K562 (cell line): ENCODE measurements at regions not wholly inside any gene's neighbourhood (a gene's known extent, or its start where the extent isn't known, plus 50 kb on each side); places are given as distances from the start of the nearest gene placed in this dataset.

Source experiments
- CTCF ChIP-seq, 3 experiments: IDR thresholded peaks in 2 of 3; conservative IDR thresholded peaks in 1 of 3; 2 replicates each; pipeline ENCODE4 v1.5.1; 2011 to 2012; ENCODE audit warnings: low read length in 3 of 3, mild to moderate bottlenecking in 3 of 3, control low read depth in 2 of 3, improper control_type of control experiment in 1 of 3, inconsistent platforms in 1 of 3, low read depth in 1 of 3, mixed read lengths in 1 of 3, moderate library complexity in 1 of 3; ENCODE audit not compliant: insufficient read depth in 2 of 3
- FOSL1 ChIP-seq: fragments of 200-800 bp; sonication (Bioruptor generic); conservative IDR thresholded peaks from 2 replicates; pipeline ENCODE4 v1.6.1; 2016; ENCODE audit warnings: missing genetic modification characterization, missing compliant biosample characterization
- GATAD2A ChIP-seq: fragments of 450-650 bp; IDR thresholded peaks from 2 replicates; pipeline ENCODE4 v1.6.1; 2017
- HDAC6 ChIP-seq: IDR thresholded peaks from 2 replicates; pipeline ENCODE4 v1.6.1; 2012; ENCODE audit warnings: low read depth, mild to moderate bottlenecking, control low read depth, inconsistent platforms, low read length, moderate library complexity
- HMGXB4 ChIP-seq: sonication (generic); formaldehyde crosslinking; IDR thresholded peaks from 2 replicates; pipeline ENCODE4 v1.8.1; 2023; ENCODE audit warnings: mild to moderate bottlenecking, missing genetic modification reagents
- IRF1 ChIP-seq: sonication (generic); formaldehyde crosslinking; IDR thresholded peaks from 2 replicates; pipeline ENCODE4 v1.8.0; 2022; ENCODE audit warnings: missing genetic modification reagents, mild to moderate bottlenecking, borderline replicate concordance
- MYNN ChIP-seq, 2 experiments: sonication (generic); formaldehyde crosslinking in 1 of 2; IDR thresholded peaks; 2 replicates each; pipeline versions ENCODE4 v1.5.0 to v1.6.1; 2016 to 2020; ENCODE audit warnings: antibody characterized with exemption in 1 of 2, missing genetic modification reagents in 1 of 2
- NR2C2 ChIP-seq, 2 experiments: fragments of 200-800 bp in 1 of 2; sonication (Bioruptor generic) in 1 of 2; sonication (generic) in 1 of 2; formaldehyde crosslinking in 1 of 2; IDR thresholded peaks; 2 replicates each; pipeline versions ENCODE4 v1.6.1 to v1.8.0; 2016 to 2022; ENCODE audit warnings: mild to moderate bottlenecking in 1 of 2, missing compliant biosample characterization in 1 of 2, missing genetic modification characterization in 1 of 2, missing genetic modification reagents in 1 of 2
- POLR2AphosphoS5 ChIP-seq: IDR thresholded peaks from 2 replicates; pipeline ENCODE4 v1.6.1; 2011; ENCODE audit warnings: mild to moderate bottlenecking, low read depth, low read length, moderate library complexity; ENCODE audit not compliant: control insufficient read depth, insufficient read depth
- RFX5 ChIP-seq: IDR thresholded peaks from 2 replicates; pipeline ENCODE4 v1.6.1; 2011; ENCODE audit warnings: low read depth, mild to moderate bottlenecking, improper control_type of control experiment, low read length
- TAF1 ChIP-seq: IDR thresholded peaks from 2 replicates; pipeline ENCODE4 v1.6.1; 2011; ENCODE audit warnings: mild to moderate bottlenecking, low read length, moderate library complexity; ENCODE audit not compliant: insufficient read depth, control insufficient read depth, severe bottlenecking; ENCODE audit errors: extremely low read depth
- TCF7L2 ChIP-seq: fragments of 150-350 bp; IDR thresholded peaks from 2 replicates; pipeline ENCODE4 v1.6.1; 2016; ENCODE audit warnings: low read depth, mild to moderate bottlenecking, low read length, moderate library complexity
- TF ChIP-seq, protein P1 (sequence below): sonication (generic); formaldehyde crosslinking; IDR thresholded peaks from 2 replicates; pipeline ENCODE4 v1.8.1; 2023; ENCODE audit warnings: mild to moderate bottlenecking, missing genetic modification reagents
- TF ChIP-seq, protein P2 (sequence below), 2 experiments: fragments of 450-650 bp in 1 of 2; IDR thresholded peaks; 2 replicates each; pipeline ENCODE4 v1.6.1; 2011 to 2017; ENCODE audit warnings: low read depth in 2 of 2, antibody characterized with exemption in 1 of 2, borderline replicate concordance in 1 of 2, low read length in 1 of 2, mild to moderate bottlenecking in 1 of 2, mixed read lengths in 1 of 2; ENCODE audit not compliant: control insufficient read depth in 1 of 2

- no peak for TF ChIP-seq RFX5
- TF ChIP-seq FOSL1 (tag), result no peak
- no peak for TF ChIP-seq TCF7L2
- no peak for TF ChIP-seq HMGXB4 (CRISPR knock-in tag)
- TF ChIP-seq GATAD2A, result no peak
- TF ChIP-seq, protein P1, sequence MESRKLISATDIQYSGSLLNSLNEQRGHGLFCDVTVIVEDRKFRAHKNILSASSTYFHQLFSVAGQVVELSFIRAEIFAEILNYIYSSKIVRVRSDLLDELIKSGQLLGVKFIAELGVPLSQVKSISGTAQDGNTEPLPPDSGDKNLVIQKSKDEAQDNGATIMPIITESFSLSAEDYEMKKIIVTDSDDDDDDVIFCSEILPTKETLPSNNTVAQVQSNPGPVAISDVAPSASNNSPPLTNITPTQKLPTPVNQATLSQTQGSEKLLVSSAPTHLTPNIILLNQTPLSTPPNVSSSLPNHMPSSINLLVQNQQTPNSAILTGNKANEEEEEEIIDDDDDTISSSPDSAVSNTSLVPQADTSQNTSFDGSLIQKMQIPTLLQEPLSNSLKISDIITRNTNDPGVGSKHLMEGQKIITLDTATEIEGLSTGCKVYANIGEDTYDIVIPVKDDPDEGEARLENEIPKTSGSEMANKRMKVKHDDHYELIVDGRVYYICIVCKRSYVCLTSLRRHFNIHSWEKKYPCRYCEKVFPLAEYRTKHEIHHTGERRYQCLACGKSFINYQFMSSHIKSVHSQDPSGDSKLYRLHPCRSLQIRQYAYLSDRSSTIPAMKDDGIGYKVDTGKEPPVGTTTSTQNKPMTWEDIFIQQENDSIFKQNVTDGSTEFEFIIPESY (CRISPR knock-in tag), result no peak
- no peak for TF ChIP-seq HDAC6
- TF ChIP-seq NR2C2 (CRISPR knock-in tag; IDR thresholded peaks at IDR 0.05), result no peak
- TF ChIP-seq NR2C2 (tag; IDR thresholded peaks at IDR 0.05), result no peak
- no peak for TF ChIP-seq CTCF (IDR thresholded peaks at IDR 0.05 in 2 of 3, conservative IDR thresholded peaks at IDR 0.05 in 1 of 3; ENCODE audit: insufficient read depth in 2 of 3, low read depth in 1 of 3, low read length in 3 of 3)
- TF ChIP-seq IRF1 (CRISPR knock-in tag), result no peak
- TF ChIP-seq, protein P2, sequence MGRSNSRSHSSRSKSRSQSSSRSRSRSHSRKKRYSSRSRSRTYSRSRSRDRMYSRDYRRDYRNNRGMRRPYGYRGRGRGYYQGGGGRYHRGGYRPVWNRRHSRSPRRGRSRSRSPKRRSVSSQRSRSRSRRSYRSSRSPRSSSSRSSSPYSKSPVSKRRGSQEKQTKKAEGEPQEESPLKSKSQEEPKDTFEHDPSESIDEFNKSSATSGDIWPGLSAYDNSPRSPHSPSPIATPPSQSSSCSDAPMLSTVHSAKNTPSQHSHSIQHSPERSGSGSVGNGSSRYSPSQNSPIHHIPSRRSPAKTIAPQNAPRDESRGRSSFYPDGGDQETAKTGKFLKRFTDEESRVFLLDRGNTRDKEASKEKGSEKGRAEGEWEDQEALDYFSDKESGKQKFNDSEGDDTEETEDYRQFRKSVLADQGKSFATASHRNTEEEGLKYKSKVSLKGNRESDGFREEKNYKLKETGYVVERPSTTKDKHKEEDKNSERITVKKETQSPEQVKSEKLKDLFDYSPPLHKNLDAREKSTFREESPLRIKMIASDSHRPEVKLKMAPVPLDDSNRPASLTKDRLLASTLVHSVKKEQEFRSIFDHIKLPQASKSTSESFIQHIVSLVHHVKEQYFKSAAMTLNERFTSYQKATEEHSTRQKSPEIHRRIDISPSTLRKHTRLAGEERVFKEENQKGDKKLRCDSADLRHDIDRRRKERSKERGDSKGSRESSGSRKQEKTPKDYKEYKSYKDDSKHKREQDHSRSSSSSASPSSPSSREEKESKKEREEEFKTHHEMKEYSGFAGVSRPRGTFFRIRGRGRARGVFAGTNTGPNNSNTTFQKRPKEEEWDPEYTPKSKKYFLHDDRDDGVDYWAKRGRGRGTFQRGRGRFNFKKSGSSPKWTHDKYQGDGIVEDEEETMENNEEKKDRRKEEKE (IDR thresholded peaks at IDR 0.05; ENCODE audit: borderline replicate concordance in 1 of 2, control insufficient read depth in 1 of 2, low read depth in 2 of 2, low read length in 1 of 2), result no peak
- no peak for TF ChIP-seq TAF1
- TF ChIP-seq POLR2AphosphoS5, result no peak
- no peak for TF ChIP-seq MYNN (IDR thresholded peaks at IDR 0.05)
- no peak for TF ChIP-seq MYNN (CRISPR knock-in tag; IDR thresholded peaks at IDR 0.05)
Observed at GRCh38 chr20:47868744-47869143, 83.5 kb upstream of the SULF2 start.
